WI38 (cell line): ENCODE measurements at regions not wholly inside any gene's neighbourhood (a gene's known extent, or its start where the extent isn't known, plus 50 kb on each side); places are given as distances from the start of the nearest gene placed in this dataset.

Experiments used
- H3K4me3 ChIP-seq: 2 replicates; pipeline ENCODE4 v1.5.1; 2011; ENCODE audit warnings: low read depth, mild to moderate bottlenecking, control low read depth, low read length
- TF ChIP-seq, protein P1 (sequence below): IDR thresholded peaks from 2 replicates; pipeline ENCODE4 v1.5.1; 2012; ENCODE audit warnings: low read depth, mild to moderate bottlenecking, control low read depth, low read length

DNA sequence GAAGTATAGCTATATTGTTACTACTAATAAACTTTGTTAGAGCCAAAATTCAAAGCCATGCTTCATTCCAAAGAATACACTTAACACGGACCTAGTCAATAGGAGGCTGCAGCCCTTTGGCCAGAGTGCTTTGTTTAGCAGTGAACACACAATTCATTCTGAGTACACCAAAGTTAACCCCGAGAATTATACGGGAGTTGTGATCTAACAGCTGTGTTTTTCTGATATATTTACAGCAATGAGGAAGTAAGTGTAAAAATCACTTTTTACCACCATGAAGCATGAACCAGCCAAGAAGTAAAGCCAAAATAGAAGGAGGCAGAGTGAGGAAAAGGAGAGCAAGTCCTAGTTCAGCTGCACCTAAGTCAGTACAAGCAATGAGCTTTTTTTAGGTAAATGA lies 156.8 kb upstream of the PDE3A start:
- TF ChIP-seq, protein P1, sequence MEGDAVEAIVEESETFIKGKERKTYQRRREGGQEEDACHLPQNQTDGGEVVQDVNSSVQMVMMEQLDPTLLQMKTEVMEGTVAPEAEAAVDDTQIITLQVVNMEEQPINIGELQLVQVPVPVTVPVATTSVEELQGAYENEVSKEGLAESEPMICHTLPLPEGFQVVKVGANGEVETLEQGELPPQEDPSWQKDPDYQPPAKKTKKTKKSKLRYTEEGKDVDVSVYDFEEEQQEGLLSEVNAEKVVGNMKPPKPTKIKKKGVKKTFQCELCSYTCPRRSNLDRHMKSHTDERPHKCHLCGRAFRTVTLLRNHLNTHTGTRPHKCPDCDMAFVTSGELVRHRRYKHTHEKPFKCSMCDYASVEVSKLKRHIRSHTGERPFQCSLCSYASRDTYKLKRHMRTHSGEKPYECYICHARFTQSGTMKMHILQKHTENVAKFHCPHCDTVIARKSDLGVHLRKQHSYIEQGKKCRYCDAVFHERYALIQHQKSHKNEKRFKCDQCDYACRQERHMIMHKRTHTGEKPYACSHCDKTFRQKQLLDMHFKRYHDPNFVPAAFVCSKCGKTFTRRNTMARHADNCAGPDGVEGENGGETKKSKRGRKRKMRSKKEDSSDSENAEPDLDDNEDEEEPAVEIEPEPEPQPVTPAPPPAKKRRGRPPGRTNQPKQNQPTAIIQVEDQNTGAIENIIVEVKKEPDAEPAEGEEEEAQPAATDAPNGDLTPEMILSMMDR = no peak
- no peak overlapping the region for H3K4me3 ChIP-seq

DNA sequence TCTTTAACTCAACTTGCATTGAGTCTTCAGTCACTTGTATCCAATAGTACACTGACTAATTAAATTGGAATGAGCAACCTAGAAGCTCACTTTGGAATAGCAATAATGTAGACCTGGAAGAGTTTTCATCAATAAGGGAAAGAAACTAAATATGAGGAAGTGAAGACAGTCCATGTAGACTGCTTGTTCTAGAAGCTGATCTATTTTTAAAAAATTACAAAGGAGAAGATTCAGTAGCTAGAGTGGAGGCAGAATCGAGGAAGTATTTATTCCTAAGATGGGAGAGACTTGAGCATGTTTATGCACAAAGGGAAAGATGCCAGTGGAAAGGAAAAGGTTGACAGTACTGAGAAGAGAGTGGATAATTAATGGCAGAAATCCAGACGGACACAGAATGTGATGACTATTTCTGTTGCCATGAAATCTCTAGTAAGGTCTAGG lies 156.3 kb upstream of the PDE3A start:
- TF ChIP-seq, protein P1 = no peak
- H3K4me3 ChIP-seq = no peak overlapping the region

GRCh38 chr12:20212658-20213555 lies 155.4 kb upstream of the PDE3A start:
- H3K4me3 ChIP-seq = no peak overlapping the region
- TF ChIP-seq, protein P1 = no peak

DNA sequence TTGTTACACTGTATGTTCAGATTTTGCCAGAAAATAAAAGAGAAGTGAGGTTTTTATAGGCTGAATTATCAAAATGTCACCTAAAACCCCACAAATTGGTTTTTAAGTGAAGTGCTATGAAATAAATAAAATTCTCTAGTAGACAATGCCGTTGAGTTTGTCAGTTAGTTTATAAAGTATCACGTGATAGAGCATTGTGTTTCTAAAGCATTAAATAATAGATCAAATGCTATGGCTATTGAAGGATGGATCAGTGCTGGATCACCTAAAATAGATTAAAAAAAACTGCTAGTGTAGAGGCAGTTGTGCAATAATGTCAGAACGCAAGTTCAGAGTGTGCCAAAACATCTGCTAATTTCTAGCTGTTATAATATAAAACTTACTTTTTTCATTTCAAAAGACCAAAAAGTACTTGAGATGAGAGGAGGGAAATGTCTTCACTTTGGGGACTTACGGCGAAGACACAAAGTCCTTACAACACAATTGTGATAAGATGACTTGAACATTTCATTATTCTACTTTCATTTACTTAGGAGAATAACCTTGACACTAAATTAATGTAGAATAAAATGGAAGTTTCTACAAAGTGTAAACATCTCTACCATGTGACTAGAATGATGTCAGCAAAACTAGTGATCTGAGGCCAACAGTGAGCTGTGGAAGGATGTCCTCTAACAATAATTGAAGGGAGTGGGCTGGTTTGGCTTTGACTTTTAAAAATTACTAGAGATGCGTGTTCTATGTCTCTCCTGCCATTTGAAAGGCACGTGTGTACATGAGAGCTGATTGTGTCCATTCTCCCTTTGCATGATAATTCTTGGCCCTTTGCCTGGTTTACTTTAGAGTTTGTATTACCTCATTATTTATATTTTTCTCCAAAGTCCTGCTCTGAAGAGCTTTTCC lies 154.4 kb upstream of the PDE3A start:
- H3K4me3 ChIP-seq = no peak overlapping the region
- TF ChIP-seq, protein P1 = no peak

DNA sequence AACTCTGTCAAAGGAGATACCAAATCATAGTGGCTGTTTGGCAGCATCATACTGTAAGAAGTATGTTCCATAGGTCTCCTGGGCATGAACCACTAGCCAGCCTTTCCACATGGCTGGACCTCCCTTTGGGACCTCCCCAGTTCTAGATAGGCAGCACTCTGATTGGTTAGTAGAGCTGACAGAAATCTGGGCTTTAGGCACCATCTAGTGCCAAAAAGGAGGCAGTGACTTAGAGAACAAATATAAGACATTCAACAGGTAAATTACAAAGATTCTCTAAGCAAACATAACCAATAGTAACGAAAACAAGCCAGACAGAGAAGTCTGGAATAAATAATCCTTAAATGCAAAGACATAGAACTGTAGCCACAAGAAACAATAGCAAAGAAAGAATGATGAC lies 148.0 kb upstream of the PDE3A start:
- TF ChIP-seq, protein P1 = no peak
- H3K4me3 ChIP-seq = no peak overlapping the region

DNA sequence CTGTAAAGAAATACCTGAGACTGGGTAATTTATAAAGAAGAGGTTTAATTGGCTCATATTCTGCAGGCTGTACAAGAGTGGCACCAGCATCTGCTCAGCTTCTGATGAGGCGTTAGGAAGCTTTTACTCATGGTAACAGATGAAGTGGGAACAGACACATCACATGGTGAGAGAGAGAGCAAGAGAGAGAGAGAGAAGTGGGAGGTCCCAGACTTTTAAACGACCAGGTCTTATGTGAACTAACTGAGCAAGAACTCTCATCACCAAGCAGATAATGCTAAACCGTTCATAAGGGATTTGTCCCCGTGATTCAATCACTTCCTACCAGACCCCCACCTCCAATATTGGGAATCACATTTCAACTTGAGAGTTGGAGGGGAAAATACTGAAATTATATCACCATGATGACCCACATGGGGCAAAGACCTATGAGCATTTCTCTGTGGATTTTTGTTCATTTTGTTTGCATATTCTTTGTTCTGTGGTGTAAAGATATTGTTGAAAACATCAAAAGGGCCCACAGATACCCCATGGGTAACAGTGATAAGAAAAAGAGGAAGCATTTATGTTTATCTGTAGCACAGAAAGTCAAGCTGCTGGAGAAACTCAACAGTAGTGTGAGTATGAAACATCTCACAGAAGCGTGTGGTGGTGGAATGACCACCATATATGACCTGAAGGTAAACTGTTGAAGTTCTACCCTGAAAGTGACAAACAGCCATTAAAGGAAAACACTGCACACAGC lies 135.2 kb upstream of the PDE3A start:
- H3K4me3 ChIP-seq = no peak overlapping the region
- TF ChIP-seq, protein P1 = no peak
